ENCODE measurements at regions not wholly inside any gene's neighbourhood (a gene's known extent, or its start where the extent isn't known, plus 50 kb on each side); places are given as distances from the start of the nearest gene placed in this dataset.

- Histone ChIP-seq H2AFZ (replicated peaks; ENCODE audit: low read length, poor library complexity) (no peak overlapping the region), H3K27me3 (ENCODE audit: control insufficient read depth, insufficient read depth, low read length) (no peaks in the 10 kb centered on the region), H3K23ac (ENCODE audit: low read depth, low read length) (no peak overlapping the region), H3K4me3 (ENCODE audit: insufficient read depth, low read depth, low read length) (no peak overlapping the region), H3K9me3 (ENCODE audit: control insufficient read depth, insufficient read depth, low read length) (no peaks in the 10 kb centered on the region; the same call in 1 of the 2 replicates), H3K4me1 (ENCODE audit: control insufficient read depth, insufficient read depth, low read length) (no peaks in the 10 kb centered on the region), H3K18ac (ENCODE audit: low read depth, low read length) (no peak overlapping the region), H3K36me3 (ENCODE audit: control insufficient read depth, insufficient read depth, low read length) (no peaks in the 10 kb centered on the region), H4K5ac (ENCODE audit: low read depth, low read length) (no peak overlapping the region), H2BK120ac (ENCODE audit: low read depth, low read length) (no peak overlapping the region), H3K4me2 (ENCODE audit: low read depth, low read length) (no peak overlapping the region), H3K79me1 (ENCODE audit: low read depth in 1 of 2, low read length in 2 of 2) (no peaks in the 10 kb centered on the region), H2AK5ac (ENCODE audit: low read depth, low read length) (no peak overlapping the region), H4K91ac (ENCODE audit: insufficient read depth, low read depth, low read length) (no peak overlapping the region), H4K8ac (ENCODE audit: low read depth in 2 of 2, low read length in 2 of 2) (no peak overlapping the region), H3K9me1 (ENCODE audit: insufficient read depth, low read length) (no peaks in the 10 kb centered on the region), H3K27ac (ENCODE audit: insufficient read depth, low read length) (no peak overlapping the region), H3K56ac (ENCODE audit: extremely low read depth, insufficient read depth, low read length) (no peak overlapping the region), H2AK9ac (replicated peaks; ENCODE audit: low read depth, low read length, poor library complexity) (no peak overlapping the region), H2BK5ac (ENCODE audit: low read depth, low read length, poor library complexity, severe bottlenecking) (no peak overlapping the region), H3K14ac (replicated peaks; ENCODE audit: low read depth, low read length) (no peak overlapping the region), H4K20me1 (ENCODE audit: insufficient read depth, low read length) (no peaks in the 10 kb centered on the region), H3K9ac (ENCODE audit: low read depth, low read length) (no peak overlapping the region), H3K4ac (ENCODE audit: low read depth, low read length) (no peak overlapping the region), H2BK15ac (ENCODE audit: low read depth, low read length) (no peak overlapping the region), H2BK20ac (ENCODE audit: low read depth, low read length) (no peak overlapping the region)
- no peak for DNase-seq
- no peak for ATAC-seq (ENCODE audit: low read depth)
- ChIA-PET POLR2A (ENCODE audit: unreplicated experiment) (no interaction called here), CTCF (no interaction called here)
- no CpG with 5 or more reads among the region's 1 CpG for WGBS, 2 experiments (ENCODE audit: extremely low coverage in 2 of 2, insufficient read length in 1 of 2)
- intact Hi-C loops (cut with micrococcal nuclease): no loop called here
- TF ChIP-seq RFX5 (IDR thresholded peaks at IDR 0.05; ENCODE audit: low read depth, low read length) (no peak), CEBPB (IDR thresholded peaks at IDR 0.05; ENCODE audit: low read depth, low read length) (no peak), CTCF (conservative IDR thresholded peaks at IDR 0.05; ENCODE audit: low read depth, low read length) (no peak), POLR2A (IDR thresholded peaks at IDR 0.05; ENCODE audit: low read depth, low read length) (no peak), SMC3 (IDR thresholded peaks at IDR 0.05; ENCODE audit: low read depth, low read length) (no peak), USF2 (IDR thresholded peaks at IDR 0.05; ENCODE audit: low read depth, low read length) (no peak), BHLHE40 (IDR thresholded peaks at IDR 0.05; ENCODE audit: low read depth, low read length) (no peak), MAFK (IDR thresholded peaks at IDR 0.05; ENCODE audit: low read depth, low read length) (no peak), RCOR1 (IDR thresholded peaks at IDR 0.05; ENCODE audit: insufficient replicate concordance, low read length) (no peak), MAZ (IDR thresholded peaks at IDR 0.05; ENCODE audit: borderline replicate concordance, low read depth, low read length) (no peak), MXI1 (IDR thresholded peaks at IDR 0.05; ENCODE audit: borderline replicate concordance, low read depth, low read length) (no peak), FOS (IDR thresholded peaks at IDR 0.05; ENCODE audit: low read depth, low read length) (no peak), NFE2L2 (IDR thresholded peaks at IDR 0.05; ENCODE audit: low read depth, low read length) (no peak)
- TF ChIP-seq, protein P1, sequence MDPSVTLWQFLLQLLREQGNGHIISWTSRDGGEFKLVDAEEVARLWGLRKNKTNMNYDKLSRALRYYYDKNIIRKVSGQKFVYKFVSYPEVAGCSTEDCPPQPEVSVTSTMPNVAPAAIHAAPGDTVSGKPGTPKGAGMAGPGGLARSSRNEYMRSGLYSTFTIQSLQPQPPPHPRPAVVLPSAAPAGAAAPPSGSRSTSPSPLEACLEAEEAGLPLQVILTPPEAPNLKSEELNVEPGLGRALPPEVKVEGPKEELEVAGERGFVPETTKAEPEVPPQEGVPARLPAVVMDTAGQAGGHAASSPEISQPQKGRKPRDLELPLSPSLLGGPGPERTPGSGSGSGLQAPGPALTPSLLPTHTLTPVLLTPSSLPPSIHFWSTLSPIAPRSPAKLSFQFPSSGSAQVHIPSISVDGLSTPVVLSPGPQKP (IDR thresholded peaks at IDR 0.05; ENCODE audit: borderline replicate concordance, low read depth, low read length): no peak
- dilution Hi-C loops (cut with HindIII; ENCODE audit: low sequenced_read_pairs, unreplicated experiment): no loop called here
- in situ Hi-C loops (cut with MboI; ENCODE audit: low sequenced_read_pairs): no loop called here
- BruUV-seq (replicated peaks): no TSS peak
Measured at GRCh38 chr13:85993567-85993966, 194.3 kb upstream of the SLITRK6 start.

All from IMR-90 (cell line).